HG02885 (cell line): ENCODE measurements at regions not wholly inside any gene's neighbourhood (a gene's known extent, or its start where the extent isn't known, plus 50 kb on each side); places are given as distances from the start of the nearest gene placed in this dataset.

Experiments
- ATAC-seq: cut with Tn5 transposase; IDR thresholded peaks from one replicate; pipeline ENCODE4 v1.9.1; 2021; ENCODE audit warnings: mild to moderate bottlenecking; ENCODE audit not compliant: unreplicated experiment, poor library complexity

DNA sequence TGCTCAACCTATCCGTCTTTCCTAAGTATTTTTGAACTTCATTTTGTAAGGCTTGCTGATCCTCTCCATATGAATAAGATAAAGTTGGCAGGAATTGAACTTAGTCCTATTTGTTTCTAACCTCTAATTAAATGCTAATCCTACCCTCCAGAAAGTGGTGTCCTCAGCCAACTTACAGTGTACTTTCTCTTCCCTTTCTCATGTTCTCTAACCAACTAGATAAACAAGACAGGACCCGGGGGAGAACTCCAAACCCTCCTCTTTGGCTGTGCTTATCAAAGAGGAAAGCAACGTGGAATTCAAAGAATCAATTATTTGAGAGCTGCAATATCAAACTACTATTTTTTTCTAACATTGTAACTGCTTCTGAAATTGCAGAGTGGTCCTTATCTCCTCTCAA lies 56.5 kb upstream of the NRSN1 start:
- no peak for ATAC-seq

DNA sequence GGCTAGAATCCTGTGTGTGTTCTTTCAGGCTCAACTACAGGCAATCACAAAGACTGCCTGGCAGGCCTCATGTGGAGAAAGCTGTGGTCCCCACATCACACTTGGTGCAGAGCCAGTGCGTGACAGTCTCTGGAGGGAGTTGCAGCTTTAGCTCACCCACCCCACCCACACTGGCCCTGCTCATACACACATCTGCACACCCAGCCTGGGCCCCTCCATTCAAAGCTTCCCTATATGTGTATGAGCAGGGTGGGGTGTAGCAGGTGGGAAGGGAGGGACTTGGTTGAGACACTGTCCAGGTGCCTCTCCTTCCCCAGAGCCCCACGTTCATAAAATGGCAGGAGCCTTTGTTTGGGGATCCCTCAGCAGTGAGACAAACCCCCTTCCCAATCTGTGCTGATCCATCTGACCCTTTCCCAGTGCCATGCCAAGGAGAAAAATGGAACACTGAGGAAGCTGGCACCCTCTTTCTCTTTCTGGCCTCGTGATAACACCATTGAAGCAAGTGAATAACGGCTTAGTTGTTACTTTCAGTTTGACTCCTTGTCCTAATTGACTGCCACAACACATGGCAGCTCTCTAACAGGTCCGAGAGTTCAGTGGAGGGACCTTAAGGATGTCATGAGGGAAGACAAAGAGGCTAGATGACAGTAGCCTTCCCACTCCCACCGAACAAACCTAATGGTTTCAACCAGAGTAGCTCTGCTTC lies 53.8 kb upstream of the NRSN1 start:
- peak; percentile 63 for ATAC-seq

DNA sequence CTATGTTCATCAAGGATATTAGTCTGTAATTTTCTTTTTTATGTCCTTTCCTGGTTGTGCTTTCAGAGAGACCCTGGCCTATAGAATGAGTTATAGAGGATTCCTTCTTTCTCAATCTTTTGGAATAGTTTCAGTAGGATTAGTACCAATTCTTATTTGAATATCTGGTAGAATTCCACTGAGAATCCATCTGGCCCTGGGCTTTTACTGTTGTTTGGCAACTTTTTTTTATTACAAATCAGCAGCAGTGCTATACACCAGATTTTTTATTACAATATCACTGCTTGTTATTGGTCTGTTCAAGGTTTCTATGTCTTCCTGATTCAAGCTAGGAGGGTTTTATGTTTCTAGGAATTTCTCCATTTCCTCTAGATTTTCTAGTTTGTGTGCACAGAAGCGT lies 50.0 kb upstream of the NRSN1 start:
- no peak for ATAC-seq
